ENCODE measurements at regions not wholly inside any gene's neighbourhood (a gene's known extent, or its start where the extent isn't known, plus 50 kb on each side); places are given as distances from the start of the nearest gene placed in this dataset.

DNA sequence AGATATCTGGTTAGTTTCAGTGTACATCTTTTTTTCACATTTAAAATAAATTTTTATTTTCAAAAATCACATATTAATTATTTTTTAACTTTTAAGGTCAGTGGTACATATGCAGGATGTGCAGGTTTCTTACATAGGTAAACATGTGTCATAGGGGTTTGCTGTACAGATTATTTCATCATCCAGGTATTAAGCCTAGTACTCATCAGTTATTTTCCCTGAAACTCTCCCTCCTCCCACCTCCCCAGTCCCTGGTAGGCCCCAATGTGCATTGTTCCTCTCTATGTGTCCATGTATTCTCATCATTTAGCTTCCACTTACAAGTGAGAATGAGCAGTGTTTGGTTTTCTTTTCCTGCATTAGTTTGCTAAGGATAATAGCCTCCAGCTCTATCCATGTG, 323.0 kb downstream of the C7orf25 start:
- TF ChIP-seq, protein P1, sequence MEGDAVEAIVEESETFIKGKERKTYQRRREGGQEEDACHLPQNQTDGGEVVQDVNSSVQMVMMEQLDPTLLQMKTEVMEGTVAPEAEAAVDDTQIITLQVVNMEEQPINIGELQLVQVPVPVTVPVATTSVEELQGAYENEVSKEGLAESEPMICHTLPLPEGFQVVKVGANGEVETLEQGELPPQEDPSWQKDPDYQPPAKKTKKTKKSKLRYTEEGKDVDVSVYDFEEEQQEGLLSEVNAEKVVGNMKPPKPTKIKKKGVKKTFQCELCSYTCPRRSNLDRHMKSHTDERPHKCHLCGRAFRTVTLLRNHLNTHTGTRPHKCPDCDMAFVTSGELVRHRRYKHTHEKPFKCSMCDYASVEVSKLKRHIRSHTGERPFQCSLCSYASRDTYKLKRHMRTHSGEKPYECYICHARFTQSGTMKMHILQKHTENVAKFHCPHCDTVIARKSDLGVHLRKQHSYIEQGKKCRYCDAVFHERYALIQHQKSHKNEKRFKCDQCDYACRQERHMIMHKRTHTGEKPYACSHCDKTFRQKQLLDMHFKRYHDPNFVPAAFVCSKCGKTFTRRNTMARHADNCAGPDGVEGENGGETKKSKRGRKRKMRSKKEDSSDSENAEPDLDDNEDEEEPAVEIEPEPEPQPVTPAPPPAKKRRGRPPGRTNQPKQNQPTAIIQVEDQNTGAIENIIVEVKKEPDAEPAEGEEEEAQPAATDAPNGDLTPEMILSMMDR (IDR thresholded peaks at IDR 0.05; ENCODE audit: low read depth, low read length), result no peak
- no peak for TF ChIP-seq EZH2phosphoT487 (IDR thresholded peaks at IDR 0.05; ENCODE audit: low read depth)
